ENCODE measurements at regions not wholly inside any gene's neighbourhood (a gene's known extent, or its start where the extent isn't known, plus 50 kb on each side); places are given as distances from the start of the nearest gene placed in this dataset.

DNA sequence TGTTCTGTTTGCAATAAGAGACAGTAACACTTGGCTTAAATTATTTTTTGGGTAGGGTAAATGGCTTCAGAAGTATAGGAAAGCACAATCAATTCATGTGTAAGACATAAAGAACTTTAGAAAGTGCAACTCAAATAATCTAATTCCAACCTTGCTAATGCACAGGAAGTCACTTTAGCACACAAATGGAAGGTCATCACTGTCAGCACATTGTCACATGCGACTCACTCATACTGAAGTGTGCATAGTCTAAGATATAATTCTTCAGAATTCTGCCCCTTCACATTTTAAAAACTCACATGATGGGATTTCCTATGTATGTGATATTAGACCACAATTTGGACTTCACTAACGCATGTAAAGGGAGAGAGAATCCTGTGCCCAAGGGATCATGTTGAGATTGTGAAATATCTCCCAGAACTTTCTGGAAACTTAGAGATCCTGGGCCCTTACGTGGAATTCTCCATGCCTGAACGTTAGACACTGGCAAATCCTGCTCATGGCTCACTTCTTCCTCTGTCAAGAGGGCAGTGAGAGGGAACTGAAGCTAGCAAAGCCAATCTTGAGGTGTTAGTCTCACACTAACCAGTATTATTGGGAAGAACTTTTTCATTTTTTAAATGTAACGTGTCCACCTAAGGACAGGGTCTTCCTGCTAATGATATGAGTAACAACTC, 403.2 kb upstream of the PTGER4 start:
- TF ChIP-seq CTCF (IDR thresholded peaks at IDR 0.05) (no peak), POLR2A (IDR thresholded peaks at IDR 0.05) (no peak)

Data from heart left ventricle (tissue), 13 donors.